MG63 (cell line): ENCODE measurements at regions not wholly inside any gene's neighbourhood (a gene's known extent, or its start where the extent isn't known, plus 50 kb on each side); places are given as distances from the start of the nearest gene placed in this dataset.

Experiments
- DNase-seq: peaks from one replicate; pipeline ENCODE4 v3.0.0-alpha.2; 2020
- H3K27me3 ChIP-seq: fragments of 250-450 bp; sonication (Bioruptor Pico); 2 replicates; pipeline ENCODE4 v1.5.1; 2020; ENCODE audit warnings: mild to moderate bottlenecking, moderate library complexity
- H3K36me3 ChIP-seq: fragments of 250-450 bp; sonication (Bioruptor Pico); 2 replicates; pipeline ENCODE4 v1.5.1; 2020; ENCODE audit warnings: mild to moderate bottlenecking, moderate library complexity
- H3K4me3 ChIP-seq: fragments of 250-450 bp; sonication (Bioruptor Pico); 2 replicates; pipeline ENCODE4 v1.5.1; 2020; ENCODE audit warnings: mild to moderate bottlenecking, moderate library complexity
- H3K9me3 ChIP-seq: fragments of 250-450 bp; sonication (Bioruptor Pico); 2 replicates; pipeline ENCODE4 v1.5.1; 2020; ENCODE audit warnings: mild to moderate bottlenecking, moderate library complexity

DNA sequence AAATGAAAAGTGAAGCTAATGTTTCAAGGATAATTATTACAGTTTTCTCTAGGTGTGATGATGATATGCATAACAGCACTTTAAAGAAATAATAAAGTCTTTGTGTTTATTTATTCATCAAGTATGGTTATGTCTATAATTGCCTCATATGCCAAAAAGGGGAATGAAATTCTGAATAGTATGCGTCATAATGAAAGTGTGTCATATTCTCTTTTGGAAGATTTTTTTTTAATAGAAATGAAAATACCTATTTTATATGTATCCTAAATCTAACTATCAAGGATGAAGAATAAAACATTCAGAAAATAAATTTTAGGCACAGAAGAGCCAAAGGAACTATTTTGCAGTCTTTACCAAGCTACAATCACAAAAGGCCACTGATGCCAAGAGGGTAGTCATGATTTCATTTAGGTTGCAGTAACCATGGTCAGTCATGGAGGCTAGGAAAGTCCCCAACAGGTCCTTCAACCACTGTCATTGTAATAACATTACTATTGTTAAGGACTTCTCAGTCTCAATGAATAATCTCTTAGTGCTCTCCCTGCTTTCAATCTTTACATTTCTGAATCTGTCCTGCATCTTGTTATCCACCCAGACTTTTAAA, 712.5 kb downstream of the DCDC2C start:
- no peak overlapping the region for H3K4me3 ChIP-seq
- no peak for DNase-seq
- no peaks in the 10 kb centered on the region for H3K9me3 ChIP-seq
- H3K36me3 ChIP-seq: no peaks in the 10 kb centered on the region
- no peaks in the 10 kb centered on the region for H3K27me3 ChIP-seq

DNA sequence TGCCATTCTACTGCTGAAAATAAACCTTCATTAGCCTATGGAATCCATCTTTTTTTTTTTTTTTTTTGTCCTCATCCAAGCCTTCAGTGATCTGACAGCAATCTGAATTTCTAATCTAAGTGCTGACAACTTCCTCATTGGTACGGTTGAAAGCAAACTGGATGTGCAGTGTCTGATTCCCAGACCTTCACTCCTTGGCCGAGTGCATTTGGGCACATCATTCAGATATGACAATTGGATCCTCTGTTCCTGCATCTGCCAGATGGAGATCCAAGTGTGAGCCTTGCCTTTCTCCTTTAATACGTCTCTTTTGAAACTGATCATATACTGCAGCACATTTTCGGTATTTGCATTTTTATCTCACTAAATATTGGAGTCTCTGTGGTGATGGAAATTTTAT, 713.1 kb downstream of the DCDC2C start:
- Histone ChIP-seq H3K27me3 (no peaks in the 10 kb centered on the region), H3K9me3 (no peaks in the 10 kb centered on the region), H3K4me3 (no peak overlapping the region), H3K36me3 (no peaks in the 10 kb centered on the region)
- no peak for DNase-seq

DNA sequence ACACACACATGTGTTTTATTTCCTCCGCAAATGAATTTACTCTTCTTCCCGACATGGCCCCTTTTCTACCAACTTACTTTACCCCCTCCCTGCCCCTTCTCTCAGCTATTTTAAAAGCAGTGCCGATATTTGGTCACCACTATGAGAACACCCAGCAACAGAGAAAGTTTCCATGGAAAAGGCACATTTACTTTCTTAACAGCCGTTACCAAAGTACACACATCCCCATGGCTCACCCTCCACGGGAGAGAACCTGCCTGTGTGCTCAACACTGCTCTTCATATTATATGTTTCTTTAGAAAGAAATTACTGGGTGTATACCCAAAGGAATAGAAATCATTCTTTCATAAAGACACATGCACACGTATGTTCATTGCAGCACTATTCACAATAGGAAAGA, 714.4 kb downstream of the DCDC2C start:
- H3K27me3 ChIP-seq: no peaks in the 10 kb centered on the region
- H3K9me3 ChIP-seq: no peaks in the 10 kb centered on the region
- H3K4me3 ChIP-seq: no peak overlapping the region
- no peak for DNase-seq
- no peaks in the 10 kb centered on the region for H3K36me3 ChIP-seq

DNA sequence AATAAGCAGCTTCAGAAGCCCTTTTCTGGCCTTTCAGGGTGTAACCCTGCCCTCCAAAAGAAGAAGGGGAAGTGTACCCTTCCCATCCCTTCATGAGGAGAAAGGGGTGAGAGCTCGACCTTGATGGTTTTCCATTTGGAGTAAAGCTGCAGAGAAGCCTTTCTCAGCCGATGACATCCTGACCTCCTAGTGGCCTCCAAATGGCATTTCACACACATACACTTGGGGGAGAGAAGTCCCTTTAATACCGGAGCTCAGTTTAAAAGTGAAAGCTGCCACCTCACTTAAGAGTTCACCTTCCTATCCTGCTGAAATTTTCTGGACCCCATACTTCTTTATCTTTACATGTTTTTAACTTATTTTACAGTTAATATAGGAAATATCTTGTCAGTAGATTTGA, 716.7 kb downstream of the DCDC2C start:
- Histone ChIP-seq H3K36me3 (no peaks in the 10 kb centered on the region), H3K9me3 (no peaks in the 10 kb centered on the region), H3K4me3 (no peak overlapping the region), H3K27me3 (no peaks in the 10 kb centered on the region)
- no peak for DNase-seq

DNA sequence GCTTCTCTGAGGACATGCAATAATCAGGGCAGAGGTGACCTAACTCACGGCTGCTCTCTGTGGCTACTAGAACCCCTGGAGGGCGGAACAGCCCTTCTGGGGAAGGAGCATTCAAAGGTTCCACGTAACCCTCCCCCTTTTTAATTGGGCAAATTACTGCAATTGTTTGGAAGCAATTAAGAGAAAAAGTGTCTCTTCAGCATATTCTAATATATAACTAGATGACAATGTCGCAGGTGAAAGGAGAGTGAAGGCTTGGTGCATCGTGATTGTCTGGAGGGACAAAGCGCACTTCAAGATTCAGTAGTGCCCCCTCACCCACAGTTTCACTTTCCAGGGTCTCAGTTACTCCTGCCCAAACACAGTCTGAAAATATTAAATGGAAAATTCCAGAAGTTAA, 720.8 kb downstream of the DCDC2C start:
- Histone ChIP-seq H3K27me3 (no peaks in the 10 kb centered on the region), H3K4me3 (no peak overlapping the region), H3K36me3 (no peaks in the 10 kb centered on the region), H3K9me3 (no peaks in the 10 kb centered on the region)
- DNase-seq: no peak

DNA sequence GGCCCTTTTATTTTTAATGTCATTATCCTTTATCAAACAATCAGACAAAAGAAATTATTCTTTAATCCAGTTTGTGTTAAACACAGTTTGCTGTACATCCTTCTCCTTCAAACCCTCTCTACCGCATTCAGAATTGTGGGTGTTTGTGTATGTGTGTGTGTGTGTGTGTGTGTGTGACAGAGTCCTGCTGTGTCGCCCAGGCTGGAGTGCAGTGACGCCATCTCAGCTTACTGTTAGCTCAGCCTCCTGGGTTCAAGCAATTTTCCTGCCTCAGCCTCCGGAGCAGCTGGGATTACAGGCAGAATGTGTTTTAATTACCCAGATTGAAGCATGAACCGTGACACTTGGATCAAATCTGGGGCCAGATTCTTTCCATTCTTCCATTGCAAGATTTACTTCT, 723.7 kb downstream of the DCDC2C start:
- Histone ChIP-seq H3K4me3 (no peak overlapping the region), H3K27me3 (no peaks in the 10 kb centered on the region), H3K9me3 (no peaks in the 10 kb centered on the region), H3K36me3 (no peaks in the 10 kb centered on the region)
- no peak for DNase-seq

DNA sequence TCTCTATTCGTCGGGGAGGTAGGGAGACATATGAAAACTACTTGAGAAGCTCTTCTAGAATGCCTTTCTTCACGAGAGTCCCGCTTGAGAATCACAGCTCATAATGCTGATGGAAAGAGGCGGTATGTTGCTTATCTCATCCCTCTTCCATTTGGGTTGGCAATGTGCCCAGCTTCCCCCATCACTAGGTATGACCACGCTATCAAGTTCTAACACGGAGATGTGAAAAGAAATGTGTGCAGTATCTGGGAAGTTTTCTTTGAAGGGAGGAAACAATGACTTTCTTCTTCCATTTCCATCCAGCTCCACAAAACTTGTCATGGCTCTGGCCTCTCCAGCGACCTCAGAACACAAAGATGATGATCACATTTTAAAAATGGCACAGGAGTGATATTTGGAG, 742.4 kb downstream of the DCDC2C start:
- H3K4me3 ChIP-seq: no peak overlapping the region
- H3K27me3 ChIP-seq: no peaks in the 10 kb centered on the region
- no peaks in the 10 kb centered on the region for H3K9me3 ChIP-seq
- no peak for DNase-seq
- no peaks in the 10 kb centered on the region for H3K36me3 ChIP-seq

DNA sequence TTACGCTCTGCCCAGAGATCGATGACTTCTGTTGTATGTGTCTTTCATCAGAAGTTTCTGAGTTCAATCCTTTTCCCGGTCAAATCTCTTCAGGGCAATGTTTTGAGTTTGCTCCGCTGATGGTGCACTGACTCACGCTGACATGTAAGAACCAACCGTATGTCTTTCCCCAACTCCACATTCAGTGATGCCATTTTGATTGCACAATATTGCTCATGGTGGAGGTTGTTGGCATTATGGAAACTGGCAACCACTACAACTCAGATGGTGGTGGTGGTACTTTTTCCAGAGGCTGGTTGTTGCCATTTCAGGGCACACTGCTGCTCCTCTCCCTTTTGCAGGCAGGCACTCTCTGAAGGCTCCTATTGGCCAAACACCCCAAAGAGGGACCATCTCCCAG, 751.5 kb downstream of the DCDC2C start:
- H3K36me3 ChIP-seq: no peaks in the 10 kb centered on the region
- no peaks in the 10 kb centered on the region for H3K27me3 ChIP-seq
- H3K9me3 ChIP-seq: no peaks in the 10 kb centered on the region
- no peak for DNase-seq
- no peak overlapping the region for H3K4me3 ChIP-seq

DNA sequence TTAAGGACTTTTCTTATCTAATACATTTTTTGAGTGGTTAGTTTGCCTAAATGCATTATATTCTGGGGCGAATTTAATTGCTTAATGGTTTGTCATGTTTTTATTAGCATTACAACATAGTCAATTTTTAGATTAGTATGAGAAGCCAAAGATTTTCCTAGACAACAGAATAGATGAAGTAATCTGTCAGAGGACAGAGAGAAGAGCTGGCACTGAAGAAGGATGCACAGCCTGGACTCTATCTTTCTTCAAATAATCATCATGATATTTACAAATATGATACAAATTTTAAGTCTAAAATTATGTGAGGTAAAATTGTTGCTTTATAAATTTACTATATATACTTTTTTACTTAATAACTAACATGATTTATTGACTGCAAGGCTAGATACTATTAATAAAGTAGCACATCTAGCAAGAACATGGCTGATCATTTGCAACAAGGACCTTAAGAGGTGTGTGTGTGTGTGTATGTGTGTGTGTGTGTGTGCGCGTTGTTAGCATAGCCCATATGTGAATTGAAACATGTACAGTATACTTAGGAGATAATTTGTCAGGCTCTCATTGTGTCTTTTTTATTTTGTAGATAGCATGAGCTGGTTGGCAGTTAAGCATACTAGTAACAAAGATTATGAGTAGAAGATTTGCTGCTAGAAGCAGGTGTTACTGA, 752.2 kb downstream of the DCDC2C start:
- no peaks in the 10 kb centered on the region; the same call in 1 of the 2 replicates for H3K27me3 ChIP-seq
- no peak for DNase-seq
- H3K36me3 ChIP-seq: no peaks in the 10 kb centered on the region

DNA sequence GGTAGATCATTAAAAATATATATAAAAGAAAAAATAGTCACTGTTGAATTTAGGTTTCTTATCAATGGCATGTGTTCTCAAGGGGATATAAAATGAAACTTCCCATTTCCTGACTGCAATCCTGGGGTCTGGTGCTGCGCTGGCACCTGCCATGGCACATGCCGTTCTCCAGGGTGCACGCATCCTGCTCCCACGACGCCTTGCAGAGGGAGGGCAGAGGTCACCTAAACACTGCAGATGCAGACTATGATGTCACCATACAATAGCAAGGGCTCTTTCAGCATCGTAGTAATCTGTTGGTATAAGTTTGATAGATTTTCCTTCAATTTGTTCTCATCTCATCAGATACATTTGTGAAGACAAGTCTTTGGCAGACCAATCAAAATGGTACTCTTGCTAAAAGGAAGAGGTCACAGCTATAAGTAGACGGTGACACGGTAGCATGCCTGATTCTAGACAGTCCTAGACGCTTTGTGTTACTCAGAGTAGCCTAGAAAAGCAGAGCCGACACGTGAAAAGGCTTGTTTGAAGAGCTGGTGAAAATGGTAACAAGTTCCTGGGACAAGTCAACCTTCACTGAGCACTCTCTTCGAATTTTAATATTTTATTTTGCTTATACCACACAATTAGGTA, 761.4 kb downstream of the DCDC2C start:
- Histone ChIP-seq H3K36me3 (no peaks in the 10 kb centered on the region), H3K27me3 (no peaks in the 10 kb centered on the region; the same call in 1 of the 2 replicates), H3K9me3 (no peaks in the 10 kb centered on the region), H3K4me3 (no peak overlapping the region)
- DNase-seq: no peak

More for the DNA sequence above, 752.2 kb downstream of the DCDC2C start:
- Histone ChIP-seq H3K9me3 (no peaks in the 10 kb centered on the region), H3K4me3 (no peak overlapping the region)

DNA sequence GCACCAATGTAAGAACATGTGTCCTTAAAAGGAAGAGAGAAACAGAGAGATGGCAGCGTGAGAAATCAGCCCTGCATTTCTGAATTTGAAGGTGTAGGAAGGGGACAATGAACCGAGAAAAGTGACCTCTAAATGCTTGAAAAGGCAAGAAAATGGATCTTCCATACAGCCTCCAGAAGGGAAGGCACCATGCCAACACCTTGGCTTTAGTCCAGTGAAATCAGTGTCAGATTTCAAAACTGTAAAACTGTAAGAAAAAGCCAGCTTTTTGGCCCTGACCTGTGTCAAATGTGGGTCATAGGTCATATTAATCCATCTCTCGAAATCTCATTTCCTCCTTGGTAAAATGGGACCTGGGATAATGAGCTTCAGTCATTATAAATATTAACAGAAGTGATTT, 762.3 kb downstream of the DCDC2C start:
- DNase-seq: no peak
- H3K9me3 ChIP-seq: no peaks in the 10 kb centered on the region

DNA sequence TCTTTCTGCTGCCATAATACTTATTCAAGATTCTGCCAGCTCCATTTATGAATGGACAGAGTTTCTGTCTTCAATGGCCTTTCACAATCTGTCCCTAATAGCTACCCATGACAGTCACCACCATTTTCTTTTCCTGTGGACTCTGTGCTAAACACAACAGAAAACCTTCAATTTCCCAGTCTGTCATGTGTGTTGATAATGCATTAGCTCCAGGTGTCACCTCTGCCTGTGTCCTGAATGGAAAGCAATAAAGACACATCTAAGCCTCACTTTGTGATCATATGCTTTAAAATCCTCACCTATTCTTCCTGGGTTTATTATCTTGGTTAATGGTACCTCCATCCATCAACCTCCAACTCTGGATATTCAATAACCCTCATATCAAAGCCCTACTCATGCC, 772.2 kb downstream of the DCDC2C start:
- Histone ChIP-seq H3K36me3 (no peaks in the 10 kb centered on the region), H3K4me3 (no peak overlapping the region), H3K9me3 (no peaks in the 10 kb centered on the region), H3K27me3 (no peaks in the 10 kb centered on the region)
- DNase-seq: no peak

More for the DNA sequence above, 762.3 kb downstream of the DCDC2C start:
- Histone ChIP-seq H3K27me3 (no peaks in the 10 kb centered on the region), H3K36me3 (no peaks in the 10 kb centered on the region), H3K4me3 (no peak overlapping the region)

DNA sequence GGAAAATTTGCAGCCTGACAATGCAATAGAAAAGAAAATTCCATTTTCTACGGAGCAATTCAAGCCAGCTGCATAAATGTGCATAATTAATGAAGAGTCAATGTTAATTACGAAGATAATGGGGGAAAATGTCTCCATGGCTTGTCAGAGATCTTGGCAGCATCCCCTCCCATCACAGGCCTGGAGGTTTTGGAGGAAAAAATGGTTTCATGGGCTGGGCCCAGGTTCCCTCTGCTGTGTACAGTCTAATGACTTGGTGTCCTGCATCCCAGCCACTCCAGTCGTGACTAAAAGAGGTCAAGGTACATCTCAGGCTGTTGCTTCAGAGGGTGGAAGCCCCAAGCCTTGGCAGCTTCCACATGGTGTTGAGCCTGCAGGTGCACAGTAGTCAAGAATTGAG, 779.7 kb downstream of the DCDC2C start:
- no peaks in the 10 kb centered on the region for H3K9me3 ChIP-seq
- no peak overlapping the region for H3K4me3 ChIP-seq
- H3K27me3 ChIP-seq: no peaks in the 10 kb centered on the region
- H3K36me3 ChIP-seq: no peaks in the 10 kb centered on the region
- DNase-seq: no peak

DNA sequence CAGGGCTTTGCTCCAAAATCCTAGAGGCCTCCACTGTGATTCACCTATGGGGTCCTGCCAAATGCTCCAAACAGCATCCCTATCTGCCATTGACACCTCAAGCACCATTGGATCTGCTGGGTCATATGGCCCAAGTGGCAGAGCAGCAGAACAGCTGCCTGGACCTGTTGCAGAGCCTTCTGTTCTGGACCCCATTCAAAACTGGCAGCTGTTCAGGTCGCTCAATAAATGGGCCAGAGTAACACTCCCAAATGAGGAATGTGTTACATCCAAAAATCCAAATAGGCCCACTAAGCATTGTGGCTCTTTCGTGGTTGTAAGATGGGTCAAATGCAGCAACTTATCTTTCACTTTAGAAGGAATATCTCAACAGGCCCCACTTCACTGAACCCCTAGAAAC, 783.6 kb downstream of the DCDC2C start:
- no peaks in the 10 kb centered on the region for H3K27me3 ChIP-seq
- DNase-seq: no peak
- H3K9me3 ChIP-seq: no peaks in the 10 kb centered on the region
- H3K4me3 ChIP-seq: no peak overlapping the region
- H3K36me3 ChIP-seq: no peaks in the 10 kb centered on the region

DNA sequence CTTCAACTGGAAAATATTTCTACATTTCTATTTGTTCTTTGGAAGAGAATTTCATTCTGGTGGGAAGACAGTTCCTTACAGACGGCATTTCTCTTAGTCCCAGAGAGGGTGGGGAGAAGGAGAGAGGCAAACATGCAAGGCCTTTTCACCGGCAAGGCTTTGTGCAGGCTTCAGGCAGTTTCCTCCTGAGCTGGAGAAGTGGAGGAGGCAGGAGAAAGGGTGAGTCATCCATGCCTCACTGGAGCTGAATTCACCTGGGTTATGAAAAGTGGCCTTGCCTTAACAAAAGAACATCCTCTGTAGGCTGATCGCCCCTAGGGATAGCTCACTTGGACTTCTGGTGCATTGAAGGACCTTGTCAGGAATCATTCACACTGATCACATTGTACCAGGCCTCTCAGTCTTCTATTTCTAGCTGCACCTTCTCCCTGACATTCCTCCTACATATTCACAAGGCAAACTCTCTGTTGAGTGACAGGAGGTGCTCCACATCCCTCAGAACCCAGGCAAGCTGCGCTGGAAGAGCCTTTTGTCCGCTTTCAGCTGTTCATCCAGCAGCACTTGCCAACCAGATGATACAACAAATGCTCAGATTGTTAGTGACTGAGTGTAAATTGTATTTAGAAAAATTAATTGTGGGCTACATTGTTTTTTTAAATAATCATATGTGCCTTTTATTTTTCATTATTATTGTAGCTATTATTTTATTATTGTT, 796.1 kb downstream of the DCDC2C start:
- no peak for DNase-seq
- Histone ChIP-seq H3K4me3 (no peak overlapping the region), H3K9me3 (no peaks in the 10 kb centered on the region), H3K27me3 (no peaks in the 10 kb centered on the region), H3K36me3 (no peaks in the 10 kb centered on the region)

DNA sequence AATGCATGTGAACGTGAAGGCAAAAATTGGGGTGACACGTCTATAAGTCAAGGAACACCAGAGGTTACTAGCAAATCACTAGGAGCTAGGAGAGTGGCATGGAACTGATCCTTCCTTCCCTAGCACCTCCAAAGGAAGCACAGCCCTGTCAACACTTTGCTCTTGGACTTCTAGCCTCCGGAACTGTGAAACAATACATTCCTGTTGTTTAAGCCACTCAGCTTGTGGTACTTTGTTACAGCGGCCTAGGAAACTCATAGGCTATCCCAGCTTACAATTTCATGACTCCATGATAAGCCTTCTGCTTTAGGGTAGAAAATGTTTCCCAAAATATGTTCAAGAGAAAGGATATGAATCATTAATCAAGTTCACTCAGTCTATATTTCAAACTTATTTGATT, 798.1 kb downstream of the DCDC2C start:
- DNase-seq: no peak
- Histone ChIP-seq H3K9me3 (no peaks in the 10 kb centered on the region), H3K36me3 (no peaks in the 10 kb centered on the region), H3K4me3 (no peak overlapping the region), H3K27me3 (no peaks in the 10 kb centered on the region)

DNA sequence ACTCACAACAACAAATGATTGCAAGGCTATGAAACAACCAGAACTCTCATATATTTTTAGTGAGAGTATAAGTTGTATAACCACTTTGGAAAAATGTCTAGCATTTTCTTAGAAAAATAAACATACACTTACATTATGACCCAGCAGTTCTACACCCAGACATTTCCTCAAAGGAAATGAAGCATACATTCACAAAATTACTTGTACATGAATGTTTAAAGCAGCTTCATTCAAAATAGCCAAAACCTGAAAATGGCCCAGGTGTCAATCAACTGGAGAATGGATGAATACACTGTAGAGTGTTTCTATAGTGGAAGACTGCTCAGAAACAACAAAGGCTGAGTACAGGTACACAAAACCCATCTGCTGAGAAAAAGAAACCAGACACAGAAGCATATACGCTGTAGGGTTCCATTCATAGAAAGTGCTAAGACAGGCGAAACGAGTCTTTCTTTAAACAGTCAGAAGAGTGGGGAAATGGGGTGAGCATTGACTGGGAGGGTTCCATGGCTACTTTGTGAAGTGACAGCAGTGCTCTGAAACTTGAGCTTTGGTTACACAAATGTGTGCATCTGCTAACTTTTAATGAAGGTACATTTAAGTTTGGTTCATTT, 799.0 kb downstream of the DCDC2C start:
- no peak overlapping the region for H3K4me3 ChIP-seq
- no peak for DNase-seq
- no peaks in the 10 kb centered on the region for H3K36me3 ChIP-seq
- H3K9me3 ChIP-seq: no peaks in the 10 kb centered on the region
- no peaks in the 10 kb centered on the region for H3K27me3 ChIP-seq
